HCT116 (cell line): ENCODE measurements at regions not wholly inside any gene's neighbourhood (a gene's known extent, or its start where the extent isn't known, plus 50 kb on each side); places are given as distances from the start of the nearest gene placed in this dataset.

ENCODE experiments used
- ATAC-seq: fragments of 200-7000 bp; cut with Tn5 transposase; 2 replicates; pipeline ENCODE4 v1.9.1; 2020; ENCODE audit warnings: mild to moderate bottlenecking, moderate library complexity
- BruUV-seq: library from RNA; stranded (reverse); fragments of 400-500 nt; replicated peaks from 2 replicates; lab custom pipeline; 2021; lab: Mats Ljungman, UMichigan
- CTCF ChIA-PET: fragments of 300-600 bp; sonication (Branson Sonifier 250); formaldehyde crosslinking; loops from one replicate; lab custom pipeline; 2021; ENCODE audit warnings: antibody characterized with exemption; lab: Charles Lee
- POLR2A ChIA-PET: fragments of 300-600, 350-600 bp; sonication (Branson Sonifier 250); formaldehyde crosslinking; loops from one replicate; lab custom pipeline; 2021; ENCODE audit warnings: antibody characterized with exemption; lab: Charles Lee
- RAD21 ChIA-PET, 2 experiments: fragments of 300-600 bp; sonication (Branson Sonifier 250); formaldehyde crosslinking; loops; one replicate each; lab custom pipeline; 2023; ENCODE audit warnings: low total read pairs in 2 of 2; ENCODE audit not compliant: uncharacterized antibody in 2 of 2, unreplicated experiment in 2 of 2, low non-redundant PET in 1 of 2; lab: Charles Lee
- DNase-seq: peaks from one replicate; pipeline ENCODE4 v3.0.0-alpha.2; 2010; ENCODE audit warnings: low read depth, low spot score
- H2AFZ ChIP-seq: fragments of 200-600 bp; shearing (Covaris generic), sonication (generic); 2 replicates; pipeline ENCODE4 v1.6.1; 2017; ENCODE audit warnings: low read depth, mixed run types, mixed read lengths, antibody characterized with exemption, low read length; ENCODE audit not compliant: poor library complexity, severe bottlenecking
- H3K27ac ChIP-seq: 2 replicates; pipeline ENCODE4 v1.5.1; 2012; ENCODE audit warnings: low read depth, low read length
- H3K27me3 ChIP-seq: fragments of 200-600 bp; sonication (generic); 2 replicates; pipeline ENCODE4 v1.6.1; 2016; ENCODE audit warnings: mixed run types, low read length, mixed read lengths; ENCODE audit not compliant: insufficient read depth
- H3K36me3 ChIP-seq, 2 experiments: fragments of 200-500 bp in 1 of 2; fragments of 200-600 bp in 1 of 2; sonication (Bioruptor generic) in 1 of 2; sonication (generic) in 1 of 2; 2 replicates each; pipeline versions ENCODE4 v1.5.1 to v1.6.1; 2014 to 2016; ENCODE audit warnings: low read length in 2 of 2, inconsistent platforms in 1 of 2, mixed read lengths in 1 of 2, mixed run types in 1 of 2; ENCODE audit not compliant: insufficient read depth in 2 of 2, control insufficient read depth in 1 of 2
- H3K4me1 ChIP-seq, 2 experiments: fragments of 200-600 bp in 1 of 2; sonication (generic) in 1 of 2; 2 replicates each; pipeline versions ENCODE4 v1.5.1 to v1.6.1; 2012 to 2017; ENCODE audit warnings: low read length in 2 of 2, inconsistent platforms in 1 of 2, mild to moderate bottlenecking in 1 of 2, mixed read lengths in 1 of 2, mixed run types in 1 of 2, moderate library complexity in 1 of 2; ENCODE audit not compliant: insufficient read depth in 2 of 2, control insufficient read depth in 1 of 2
- H3K4me2 ChIP-seq: fragments of 200-600 bp; sonication (generic); 2 replicates; pipeline ENCODE4 v1.6.1; 2017; ENCODE audit warnings: mixed run types, low read length, mixed read lengths
- H3K4me3 ChIP-seq, 2 experiments: fragments of 200-600 bp in 1 of 2; sonication (generic) in 1 of 2; replicated peaks in 1 of 2; 2 replicates each; pipeline ENCODE4 v1.5.1; 2011 to 2016; ENCODE audit warnings: low read length in 2 of 2, control low read depth in 1 of 2, low read depth in 1 of 2, mild to moderate bottlenecking in 1 of 2, mixed read lengths in 1 of 2, mixed run types in 1 of 2
- H3K79me2 ChIP-seq: fragments of 200-600 bp; sonication (generic); 2 replicates; pipeline ENCODE4 v1.6.1; 2017; ENCODE audit warnings: mild to moderate bottlenecking, mixed run types, low read length, moderate library complexity, mixed read lengths; ENCODE audit not compliant: insufficient read depth
- H3K9ac ChIP-seq: fragments of 200-600 bp; sonication (generic); 2 replicates; pipeline ENCODE4 v1.6.1; 2016; ENCODE audit warnings: low read length, mixed read lengths
- H3K9me2 ChIP-seq: fragments of 200-600 bp; sonication (generic), shearing (Covaris generic); 2 replicates; pipeline ENCODE4 v1.6.1; 2017; ENCODE audit warnings: mixed run types, mild to moderate bottlenecking, moderate library complexity; ENCODE audit not compliant: insufficient read depth
- H3K9me3 ChIP-seq, 2 experiments: fragments of 200-500 bp in 1 of 2; fragments of 200-600 bp in 1 of 2; sonication (Bioruptor generic) in 1 of 2; sonication (generic) in 1 of 2; 2 replicates each; pipeline ENCODE4 v1.6.1; 2014 to 2017; ENCODE audit warnings: low read length in 2 of 2, mixed read lengths in 2 of 2, inconsistent platforms in 1 of 2, low read depth in 1 of 2, mild to moderate bottlenecking in 1 of 2, mixed run types in 1 of 2, moderate library complexity in 1 of 2; ENCODE audit not compliant: control insufficient read depth in 1 of 2, insufficient read depth in 1 of 2
- H4K20me1 ChIP-seq: fragments of 200-600 bp; sonication (generic), shearing (Covaris generic); 2 replicates; pipeline ENCODE4 v1.6.1; 2017; ENCODE audit warnings: mixed run types, mild to moderate bottlenecking, moderate library complexity; ENCODE audit not compliant: insufficient read depth
- CBX3 ChIP-seq: IDR thresholded peaks from 2 replicates; pipeline ENCODE4 v1.6.1; 2012; ENCODE audit warnings: low read depth
- CEBPB ChIP-seq: IDR thresholded peaks from 2 replicates; pipeline ENCODE4 v1.6.1; 2012; ENCODE audit warnings: low read depth
- ELF1 ChIP-seq: IDR thresholded peaks from 2 replicates; pipeline ENCODE4 v1.6.1; 2012; ENCODE audit warnings: low read depth, borderline replicate concordance
- EZH2 ChIP-seq: fragments of 200-600 bp; sonication (generic); IDR thresholded peaks from 2 replicates; pipeline ENCODE4 v1.6.1; 2017; ENCODE audit warnings: antibody characterized with exemption, mixed run types
- EZH2phosphoT487 ChIP-seq: fragments of 200-600 bp; IDR thresholded peaks from 2 replicates; pipeline ENCODE4 v1.6.1; 2018; ENCODE audit warnings: antibody characterized with exemption, borderline replicate concordance
- POLR2A ChIP-seq: IDR thresholded peaks from 2 replicates; pipeline ENCODE4 v1.7.0; 2011; ENCODE audit warnings: borderline replicate concordance; ENCODE audit not compliant: insufficient read depth, insufficient read length; ENCODE audit errors: extremely low read depth
- POLR2AphosphoS5 ChIP-seq: IDR thresholded peaks from 2 replicates; pipeline ENCODE4 v1.6.1; 2011; ENCODE audit warnings: mild to moderate bottlenecking, low read depth, low read length, moderate library complexity
- SRF ChIP-seq: IDR thresholded peaks from 2 replicates; pipeline ENCODE4 v1.6.1; 2012; ENCODE audit warnings: low read depth
- TCF7L2 ChIP-seq: IDR thresholded peaks from 2 replicates; pipeline ENCODE4 v1.7.0; 2011; ENCODE audit warnings: borderline replicate concordance, inconsistent platforms; ENCODE audit not compliant: insufficient read depth, insufficient read length; ENCODE audit errors: extremely low read depth
- ZBTB33 ChIP-seq: IDR thresholded peaks from 2 replicates; pipeline ENCODE4 v1.6.1; 2011; ENCODE audit warnings: mild to moderate bottlenecking, low read length, moderate library complexity; ENCODE audit not compliant: insufficient replicate concordance; ENCODE audit errors: extremely low read depth
- ZFX ChIP-seq: fragments of 450-650 bp; IDR thresholded peaks from 2 replicates; pipeline ENCODE4 v1.6.1; 2017
- ZNF274 ChIP-seq: fragments of 200-500 bp; sonication (Bioruptor generic); IDR thresholded peaks from 2 replicates; pipeline ENCODE4 v1.6.1; 2014; ENCODE audit warnings: mild to moderate bottlenecking, low read depth, low read length, inconsistent platforms
- intact Hi-C: fragments of 100-400 bp; cut with micrococcal nuclease; formaldehyde crosslinking; loops from 2 replicates; pipeline ENCODE4 v1.10.0; 2022
- TF ChIP-seq, protein P1 (sequence below): IDR thresholded peaks from 2 replicates; pipeline ENCODE4 v1.6.1; 2012
- TF ChIP-seq, protein P2 (sequence below), 3 experiments: fragments of 200-600 bp in 1 of 3; sonication (generic) in 1 of 3; IDR thresholded peaks in 2 of 3; conservative IDR thresholded peaks in 1 of 3; 2 replicates each; pipeline ENCODE4 v1.5.1; 2012 to 2017; ENCODE audit warnings: low read depth in 2 of 3, low read length in 2 of 3, antibody characterized with exemption in 1 of 3, borderline replicate concordance in 1 of 3, control low read depth in 1 of 3, mild to moderate bottlenecking in 1 of 3, mixed read lengths in 1 of 3, mixed run types in 1 of 3, moderate library complexity in 1 of 3; ENCODE audit not compliant: insufficient read depth in 1 of 3

DNA sequence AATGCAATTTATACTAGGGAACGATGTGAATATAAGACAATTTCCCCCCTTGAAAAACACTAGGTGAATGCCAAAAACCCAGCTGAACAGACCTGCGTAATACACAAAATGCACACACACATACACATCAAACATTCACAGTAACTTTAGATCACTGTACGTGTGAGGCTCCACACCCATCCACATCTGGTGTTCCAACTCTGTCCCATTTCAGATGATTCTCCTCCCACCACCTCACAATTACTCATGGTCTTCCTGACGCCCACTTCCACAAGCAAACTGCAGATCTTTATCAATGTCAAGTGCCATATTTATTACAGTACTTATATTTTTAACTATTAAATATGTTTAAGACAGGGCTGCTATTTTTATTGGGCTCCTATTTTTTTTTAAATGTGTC is 57.8 kb upstream of the TENM4 start:
- POLR2A ChIA-PET = no interaction called here
- ATAC-seq = no peak
- CTCF ChIA-PET = no interaction called here
- no TSS peak for BruUV-seq
- H3K9ac ChIP-seq = no peak overlapping the region
- H4K20me1 ChIP-seq = no peaks in the 10 kb centered on the region
- H3K36me3 ChIP-seq = no peaks in the 10 kb centered on the region
- intact Hi-C loops = no loop called here
- H3K4me3 ChIP-seq = no peak overlapping the region
- TF ChIP-seq CBX3 (no peak), POLR2A (no peak), ZNF274 (no peak), SRF (no peak), ZBTB33 (no peak), CEBPB (no peak), ELF1 (no peak), POLR2AphosphoS5 (no peak), EZH2phosphoT487 (no peak), TCF7L2 (no peak), EZH2 (no peak), ZFX (no peak)
- TF ChIP-seq, protein P1, sequence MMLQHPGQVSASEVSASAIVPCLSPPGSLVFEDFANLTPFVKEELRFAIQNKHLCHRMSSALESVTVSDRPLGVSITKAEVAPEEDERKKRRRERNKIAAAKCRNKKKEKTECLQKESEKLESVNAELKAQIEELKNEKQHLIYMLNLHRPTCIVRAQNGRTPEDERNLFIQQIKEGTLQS = no peak
- TF ChIP-seq, protein P2, sequence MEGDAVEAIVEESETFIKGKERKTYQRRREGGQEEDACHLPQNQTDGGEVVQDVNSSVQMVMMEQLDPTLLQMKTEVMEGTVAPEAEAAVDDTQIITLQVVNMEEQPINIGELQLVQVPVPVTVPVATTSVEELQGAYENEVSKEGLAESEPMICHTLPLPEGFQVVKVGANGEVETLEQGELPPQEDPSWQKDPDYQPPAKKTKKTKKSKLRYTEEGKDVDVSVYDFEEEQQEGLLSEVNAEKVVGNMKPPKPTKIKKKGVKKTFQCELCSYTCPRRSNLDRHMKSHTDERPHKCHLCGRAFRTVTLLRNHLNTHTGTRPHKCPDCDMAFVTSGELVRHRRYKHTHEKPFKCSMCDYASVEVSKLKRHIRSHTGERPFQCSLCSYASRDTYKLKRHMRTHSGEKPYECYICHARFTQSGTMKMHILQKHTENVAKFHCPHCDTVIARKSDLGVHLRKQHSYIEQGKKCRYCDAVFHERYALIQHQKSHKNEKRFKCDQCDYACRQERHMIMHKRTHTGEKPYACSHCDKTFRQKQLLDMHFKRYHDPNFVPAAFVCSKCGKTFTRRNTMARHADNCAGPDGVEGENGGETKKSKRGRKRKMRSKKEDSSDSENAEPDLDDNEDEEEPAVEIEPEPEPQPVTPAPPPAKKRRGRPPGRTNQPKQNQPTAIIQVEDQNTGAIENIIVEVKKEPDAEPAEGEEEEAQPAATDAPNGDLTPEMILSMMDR (IDR thresholded peaks at IDR 0.05 in 2 of 3, conservative IDR thresholded peaks at IDR 0.05 in 1 of 3; ENCODE audit: borderline replicate concordance in 1 of 3, insufficient read depth in 1 of 3, low read depth in 2 of 3, low read length in 2 of 3) = no peak
- TF ChIP-seq, all 23 proteins: peak for 0
- Histone ChIP-seq H3K27me3 (no peaks in the 10 kb centered on the region), H2AFZ (no peak overlapping the region), H3K4me1 (no peaks in the 10 kb centered on the region), H3K9me2 (no peaks in the 10 kb centered on the region), H3K27ac (no peak overlapping the region), H3K4me2 (no peak overlapping the region), H3K9me3 (no peaks in the 10 kb centered on the region), H3K79me2 (no peaks in the 10 kb centered on the region)
- RAD21 ChIA-PET = no interaction called here
- DNase-seq = no peak
